ENCODE measurements at regions not wholly inside any gene's neighbourhood (a gene's known extent, or its start where the extent isn't known, plus 50 kb on each side); places are given as distances from the start of the nearest gene placed in this dataset.

DNA sequence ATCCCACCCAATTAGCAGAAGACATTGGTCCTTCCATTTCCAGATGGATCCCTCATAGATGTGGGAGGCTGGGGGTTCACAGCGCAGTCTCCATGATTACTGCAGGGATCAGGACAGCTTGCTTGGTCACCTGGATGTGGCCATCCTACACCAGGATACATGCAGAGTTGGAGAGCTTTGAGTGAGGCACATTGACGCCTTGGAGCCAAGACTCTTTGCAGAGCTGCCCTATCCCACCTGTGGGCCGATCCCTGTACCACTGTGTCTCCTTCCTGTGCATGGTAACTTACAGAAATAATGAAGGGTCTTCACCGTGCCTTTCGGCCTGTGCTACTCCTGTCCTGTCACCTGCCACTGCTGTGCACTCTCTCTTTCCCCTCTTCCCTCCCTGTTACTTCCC is 444.8 kb downstream of the GLRX3 start:
- DNase-seq (ENCODE audit: low read depth in 2 of 2), result no peak
- H3K4me3 ChIP-seq (replicated peaks in 1 of 2; ENCODE audit: low read depth in 2 of 2, low read length in 2 of 2), result no peak overlapping the region
- TF ChIP-seq, protein P1, sequence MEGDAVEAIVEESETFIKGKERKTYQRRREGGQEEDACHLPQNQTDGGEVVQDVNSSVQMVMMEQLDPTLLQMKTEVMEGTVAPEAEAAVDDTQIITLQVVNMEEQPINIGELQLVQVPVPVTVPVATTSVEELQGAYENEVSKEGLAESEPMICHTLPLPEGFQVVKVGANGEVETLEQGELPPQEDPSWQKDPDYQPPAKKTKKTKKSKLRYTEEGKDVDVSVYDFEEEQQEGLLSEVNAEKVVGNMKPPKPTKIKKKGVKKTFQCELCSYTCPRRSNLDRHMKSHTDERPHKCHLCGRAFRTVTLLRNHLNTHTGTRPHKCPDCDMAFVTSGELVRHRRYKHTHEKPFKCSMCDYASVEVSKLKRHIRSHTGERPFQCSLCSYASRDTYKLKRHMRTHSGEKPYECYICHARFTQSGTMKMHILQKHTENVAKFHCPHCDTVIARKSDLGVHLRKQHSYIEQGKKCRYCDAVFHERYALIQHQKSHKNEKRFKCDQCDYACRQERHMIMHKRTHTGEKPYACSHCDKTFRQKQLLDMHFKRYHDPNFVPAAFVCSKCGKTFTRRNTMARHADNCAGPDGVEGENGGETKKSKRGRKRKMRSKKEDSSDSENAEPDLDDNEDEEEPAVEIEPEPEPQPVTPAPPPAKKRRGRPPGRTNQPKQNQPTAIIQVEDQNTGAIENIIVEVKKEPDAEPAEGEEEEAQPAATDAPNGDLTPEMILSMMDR (IDR thresholded peaks at IDR 0.05; ENCODE audit: low read depth, low read length), result no peak

DNA sequence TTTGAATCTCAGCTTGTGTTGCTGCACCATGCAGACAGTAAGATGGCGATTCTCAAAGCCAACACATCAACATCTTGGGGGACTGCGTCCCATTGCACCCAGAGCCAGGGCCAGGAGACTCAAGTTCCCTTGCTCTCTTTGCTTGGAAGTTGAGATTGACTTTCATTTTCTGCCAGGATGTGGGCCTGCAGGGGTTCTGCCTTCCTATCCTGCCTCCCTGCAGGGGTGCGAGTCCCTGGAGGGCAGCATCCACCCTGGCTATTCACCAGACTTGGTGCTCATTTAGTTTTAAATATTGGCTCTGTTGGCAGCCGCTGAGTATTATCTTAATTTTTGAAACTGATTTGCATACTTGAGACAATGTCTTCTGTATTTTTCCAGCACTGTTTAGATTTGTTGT is 451.5 kb downstream of the GLRX3 start:
- no peak for DNase-seq (ENCODE audit: low read depth in 2 of 2)
- H3K4me3 ChIP-seq (replicated peaks in 1 of 2; ENCODE audit: low read depth in 2 of 2, low read length in 2 of 2), result no peak overlapping the region
- TF ChIP-seq, protein P1 (IDR thresholded peaks at IDR 0.05; ENCODE audit: low read depth, low read length), result no peak

DNA sequence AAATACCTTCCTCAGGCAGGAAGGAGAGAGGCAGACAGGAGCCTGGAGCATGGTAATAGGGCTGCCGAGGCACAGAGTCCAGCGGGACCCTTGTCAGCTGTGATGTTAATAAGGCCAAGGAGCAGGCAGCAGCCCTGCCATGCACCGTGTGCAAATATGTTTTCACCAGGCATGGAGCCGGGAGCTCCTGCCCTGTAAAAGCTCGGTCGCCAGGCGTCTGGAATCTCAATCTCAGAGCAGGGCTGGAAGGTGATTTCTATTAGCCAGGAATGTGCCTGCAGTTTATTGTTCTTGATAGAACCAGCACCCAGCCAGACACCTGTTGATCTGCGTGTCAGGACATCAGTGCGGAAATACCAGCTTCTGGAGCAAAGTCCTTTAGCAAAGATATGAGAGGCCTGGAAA is 469.8 kb downstream of the GLRX3 start:
- no peak for DNase-seq (ENCODE audit: low read depth in 2 of 2)
- TF ChIP-seq, protein P1 (IDR thresholded peaks at IDR 0.05; ENCODE audit: low read depth, low read length), result no peak

DNA sequence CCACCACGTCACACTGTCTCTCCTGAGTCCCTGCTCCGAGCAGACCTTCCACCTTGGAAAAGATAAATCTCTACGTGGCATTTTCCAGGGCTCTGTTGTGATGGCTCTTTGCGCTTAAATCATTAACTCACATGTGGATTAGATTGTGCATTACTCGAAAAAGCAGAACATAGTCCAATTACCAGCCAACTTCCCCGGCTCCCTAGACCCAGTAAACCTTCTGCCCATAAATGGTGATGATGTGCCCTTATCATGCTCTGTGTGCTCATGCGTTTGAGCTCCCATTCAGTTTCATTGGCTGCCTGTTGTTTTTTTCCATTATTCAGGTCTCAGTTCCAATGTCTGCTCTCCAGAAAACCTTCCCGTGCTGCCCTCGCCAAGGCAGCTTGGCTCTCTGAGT is 471.2 kb downstream of the GLRX3 start:
- TF ChIP-seq, protein P1 (IDR thresholded peaks at IDR 0.05; ENCODE audit: low read depth, low read length), result no peak
- DNase-seq (ENCODE audit: low read depth in 2 of 2), result no peak
- H3K4me3 ChIP-seq (replicated peaks in 1 of 2; ENCODE audit: low read depth in 2 of 2, low read length in 2 of 2), result no peak overlapping the region

More for the DNA sequence above, 469.8 kb downstream of the GLRX3 start:
- H3K4me3 ChIP-seq (replicated peaks in 1 of 2; ENCODE audit: low read depth in 2 of 2, low read length in 2 of 2), result no peak overlapping the region

DNA sequence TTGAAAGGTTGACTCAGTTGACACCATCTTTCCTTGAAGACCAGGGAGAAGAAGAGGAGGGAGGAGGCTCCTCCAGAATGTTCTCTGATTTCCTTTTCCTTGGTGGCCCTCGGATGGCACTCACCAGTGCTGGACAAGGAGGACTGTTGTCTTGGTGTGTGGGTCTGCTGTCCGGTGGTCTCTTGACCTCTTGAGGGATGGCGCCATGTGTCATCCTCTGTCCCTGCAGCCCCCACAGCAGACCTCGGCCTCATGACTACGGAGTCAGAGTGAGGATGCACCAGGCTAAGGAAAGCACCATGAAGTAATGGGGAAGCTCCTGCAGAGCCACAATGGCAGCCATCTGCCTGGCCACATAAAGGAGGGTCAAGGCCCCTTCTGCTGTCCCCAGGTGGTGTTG is 475.0 kb downstream of the GLRX3 start:
- no peak for DNase-seq (ENCODE audit: low read depth in 2 of 2)
- TF ChIP-seq, protein P1 (IDR thresholded peaks at IDR 0.05; ENCODE audit: low read depth, low read length), result no peak
- no peak overlapping the region for H3K4me3 ChIP-seq (replicated peaks in 1 of 2; ENCODE audit: low read depth in 2 of 2, low read length in 2 of 2)

DNA sequence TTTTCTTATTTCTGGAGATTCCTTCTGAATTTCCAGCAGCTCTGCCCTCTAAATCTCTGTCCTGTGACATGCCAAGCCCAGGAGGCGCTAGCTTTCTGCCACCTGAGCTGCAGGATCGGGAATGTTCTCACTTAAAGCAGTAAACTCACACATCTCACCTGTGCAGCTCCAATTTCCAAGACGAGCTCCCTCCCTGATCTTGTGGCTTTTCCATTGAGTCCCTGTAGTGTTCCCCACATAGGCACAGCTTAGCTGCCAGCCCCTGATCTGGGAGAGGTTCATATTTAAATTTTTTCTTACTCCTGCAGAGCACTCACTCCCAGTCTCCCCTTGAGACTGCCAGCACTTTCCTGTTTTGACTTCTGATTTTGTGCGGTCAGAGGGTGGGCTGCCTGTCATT is 479.3 kb downstream of the GLRX3 start:
- TF ChIP-seq, protein P1 (IDR thresholded peaks at IDR 0.05; ENCODE audit: low read depth, low read length), result no peak
- H3K4me3 ChIP-seq (replicated peaks in 1 of 2; ENCODE audit: low read depth in 2 of 2, low read length in 2 of 2), result no peak overlapping the region
- DNase-seq (ENCODE audit: low read depth in 2 of 2), result no peak

DNA sequence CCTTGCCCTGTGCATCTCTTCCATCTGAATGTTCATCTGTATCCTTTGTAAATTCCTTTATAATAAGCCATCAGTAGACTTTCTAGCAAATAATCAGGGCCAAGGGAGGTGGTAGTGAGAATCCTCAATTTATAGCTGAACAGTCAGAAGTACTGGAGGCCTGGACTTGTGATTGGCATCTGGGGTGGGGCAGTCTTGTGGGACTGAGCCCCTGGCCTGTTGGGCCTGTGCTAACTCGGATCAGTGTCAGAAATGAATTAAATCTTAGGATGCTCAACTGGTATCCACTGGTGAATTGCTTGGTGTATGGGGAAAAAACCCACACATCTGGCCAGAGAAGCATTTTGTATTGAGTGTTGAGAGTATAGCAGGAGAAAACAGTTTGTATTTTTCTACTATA is 481.8 kb downstream of the GLRX3 start:
- H3K4me3 ChIP-seq (replicated peaks in 1 of 2; ENCODE audit: low read depth in 2 of 2, low read length in 2 of 2), result no peak overlapping the region
- TF ChIP-seq, protein P1 (IDR thresholded peaks at IDR 0.05; ENCODE audit: low read depth, low read length), result no peak
- no peak for DNase-seq (ENCODE audit: low read depth in 2 of 2)
